Left ventricle myocardium inferior (tissue), 1 donor: ENCODE measurements at regions not wholly inside any gene's neighbourhood (a gene's known extent, or its start where the extent isn't known, plus 50 kb on each side); places are given as distances from the start of the nearest gene placed in this dataset.

Experiments used
- DNase-seq: peaks from one replicate; pipeline ENCODE4 v3.0.0-alpha.2; 2020
- H3K27ac ChIP-seq: fragments of 200-600 bp; replicated peaks from 2 replicates; pipeline ENCODE4 v1.8.0; 2021
- H3K27me3 ChIP-seq: fragments of 200-600 bp; 2 replicates; pipeline ENCODE4 v1.8.0; 2021; ENCODE audit warnings: low read depth
- H3K36me3 ChIP-seq: fragments of 200-600 bp; 2 replicates; pipeline ENCODE4 v1.8.0; 2021
- H3K4me1 ChIP-seq: fragments of 200-600 bp; 2 replicates; pipeline ENCODE4 v1.8.0; 2021
- H3K4me3 ChIP-seq: fragments of 200-600 bp; 2 replicates; pipeline ENCODE4 v1.8.0; 2021; ENCODE audit warnings: mild to moderate bottlenecking, moderate library complexity
- H3K9me3 ChIP-seq: fragments of 200-600 bp; replicated peaks from 2 replicates; pipeline ENCODE4 v1.8.0; 2021
- intact Hi-C: fragments of 100-400 bp; cut with micrococcal nuclease; formaldehyde crosslinking; loops from one replicate; pipeline ENCODE4 v1.11.0; 2022
- TF ChIP-seq, protein P1 (sequence below): fragments of 200-600 bp; IDR thresholded peaks from 2 replicates; pipeline ENCODE4 v1.8.0; 2021; ENCODE audit warnings: antibody characterized with exemption, mild to moderate bottlenecking, borderline replicate concordance
- donor health status: DM: no; HTN: yes; CAD: no; lungs with severe emphysema.

DNA sequence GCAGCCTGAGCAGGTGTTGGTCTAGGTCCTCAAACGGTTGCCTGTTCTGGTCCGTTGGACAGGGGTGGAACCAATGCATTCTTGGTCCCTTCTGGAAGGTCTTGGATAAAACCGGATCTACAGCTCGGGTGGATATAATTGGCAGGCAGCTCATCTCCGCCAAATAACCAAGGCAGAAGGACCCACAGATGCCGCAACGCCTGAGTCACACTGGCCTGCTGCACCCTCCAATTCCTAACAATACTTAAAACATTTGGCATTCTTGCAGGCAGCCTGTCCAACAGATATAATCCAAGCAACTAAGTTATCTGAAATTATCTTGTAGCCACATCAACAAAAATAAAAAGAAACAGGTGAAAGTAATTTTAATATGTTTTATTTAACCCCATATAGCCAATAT lies 59.0 kb upstream of the FGF14 start:
- H3K4me3 ChIP-seq: no peak overlapping the region
- no peaks in the 10 kb centered on the region for H3K4me1 ChIP-seq
- TF ChIP-seq, protein P1, sequence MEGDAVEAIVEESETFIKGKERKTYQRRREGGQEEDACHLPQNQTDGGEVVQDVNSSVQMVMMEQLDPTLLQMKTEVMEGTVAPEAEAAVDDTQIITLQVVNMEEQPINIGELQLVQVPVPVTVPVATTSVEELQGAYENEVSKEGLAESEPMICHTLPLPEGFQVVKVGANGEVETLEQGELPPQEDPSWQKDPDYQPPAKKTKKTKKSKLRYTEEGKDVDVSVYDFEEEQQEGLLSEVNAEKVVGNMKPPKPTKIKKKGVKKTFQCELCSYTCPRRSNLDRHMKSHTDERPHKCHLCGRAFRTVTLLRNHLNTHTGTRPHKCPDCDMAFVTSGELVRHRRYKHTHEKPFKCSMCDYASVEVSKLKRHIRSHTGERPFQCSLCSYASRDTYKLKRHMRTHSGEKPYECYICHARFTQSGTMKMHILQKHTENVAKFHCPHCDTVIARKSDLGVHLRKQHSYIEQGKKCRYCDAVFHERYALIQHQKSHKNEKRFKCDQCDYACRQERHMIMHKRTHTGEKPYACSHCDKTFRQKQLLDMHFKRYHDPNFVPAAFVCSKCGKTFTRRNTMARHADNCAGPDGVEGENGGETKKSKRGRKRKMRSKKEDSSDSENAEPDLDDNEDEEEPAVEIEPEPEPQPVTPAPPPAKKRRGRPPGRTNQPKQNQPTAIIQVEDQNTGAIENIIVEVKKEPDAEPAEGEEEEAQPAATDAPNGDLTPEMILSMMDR: no peak
- intact Hi-C loops: no loop called here
- DNase-seq: no peak
- H3K36me3 ChIP-seq: no peaks in the 10 kb centered on the region
- H3K27ac ChIP-seq: no peak overlapping the region
- H3K27me3 ChIP-seq: peaks cover 3% of the 10 kb centered on the region
- H3K9me3 ChIP-seq: no peaks in the 10 kb centered on the region

DNA sequence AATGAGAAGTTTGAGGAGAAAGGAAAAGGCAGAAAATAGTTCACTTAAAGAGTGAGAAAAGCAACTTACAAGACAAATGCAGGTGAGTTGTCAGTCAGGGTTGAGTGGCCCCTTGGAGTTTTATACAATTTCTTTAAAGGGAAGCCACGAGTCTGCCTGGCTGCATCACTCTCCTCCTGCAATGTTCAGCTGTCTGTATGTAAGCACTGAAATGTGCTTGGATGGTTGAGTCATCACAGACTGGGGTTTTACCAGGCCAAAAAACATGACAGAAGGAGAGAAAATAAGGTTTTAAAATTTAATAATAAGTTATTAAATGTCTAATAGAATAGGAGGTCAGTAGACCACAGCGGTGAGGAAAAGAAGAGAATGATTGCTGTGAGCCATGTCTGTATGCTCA lies 51.0 kb upstream of the FGF14 start:
- Histone ChIP-seq H3K9me3 (no peaks in the 10 kb centered on the region), H3K4me1 (no peaks in the 10 kb centered on the region), H3K27me3 (no peaks in the 10 kb centered on the region), H3K27ac (no peak overlapping the region), H3K4me3 (no peak overlapping the region), H3K36me3 (no peaks in the 10 kb centered on the region)
- no peak for DNase-seq
- intact Hi-C loops: no loop called here
- TF ChIP-seq, protein P1: no peak
